Memory B cell (primary cell): ENCODE measurements at regions not wholly inside any gene's neighbourhood (a gene's known extent, or its start where the extent isn't known, plus 50 kb on each side); places are given as distances from the start of the nearest gene placed in this dataset.
A peak's percentile ranks its signal among the peaks of the same experiment; 100 is the strongest.

ENCODE experiments used
- ATAC-seq: fragments of 150-1000 bp; cut with Tn5 transposase; 2 replicates; pipeline ENCODE4 v1.10.0; 2021; ENCODE audit warnings: low read depth, mild to moderate bottlenecking, moderate library complexity
- DNase-seq, 2 donors: peaks; one replicate each; pipeline ENCODE4 v3.0.0; 2022; ENCODE audit warnings: low spot score in 2 of 2
- H3K27ac Mint-ChIP-seq: one replicate; pipeline ENCODE4 v1.8.0; 2022; ENCODE audit warnings: mild to moderate bottlenecking, moderate library complexity, mixed read lengths
- H3K27me3 Mint-ChIP-seq: one replicate; pipeline ENCODE4 v1.8.0; 2022; ENCODE audit warnings: mixed read lengths
- H3K36me3 Mint-ChIP-seq: one replicate; pipeline ENCODE4 v1.8.0; 2022; ENCODE audit warnings: mild to moderate bottlenecking, mixed read lengths
- H3K4me1 Mint-ChIP-seq: one replicate; pipeline ENCODE4 v1.8.0; 2022; ENCODE audit warnings: mixed read lengths
- H3K4me3 Mint-ChIP-seq: one replicate; pipeline ENCODE4 v1.8.0; 2022; ENCODE audit warnings: mild to moderate bottlenecking, moderate library complexity, mixed read lengths
- H3K9me3 Mint-ChIP-seq: one replicate; pipeline ENCODE4 v1.8.0; 2022; ENCODE audit warnings: mixed read lengths

- Mint-ChIP-seq H3K27ac (no peak overlapping the region), H3K9me3 (no peaks in the 10 kb centered on the region), H3K4me3 (no peak overlapping the region), H3K27me3 (peaks cover 2% of the 10 kb centered on the region), H3K36me3 (no peaks in the 10 kb centered on the region), H3K4me1 (peaks cover 3% of the 10 kb centered on the region)
- ATAC-seq (no peak), DNase-seq (no peak)
Observed at GRCh38 chr13:39943711-39944110, 288.2 kb downstream of the COG6 start.

- no peaks in the 10 kb centered on the region for H3K9me3 Mint-ChIP-seq
- DNase-seq, result no peak
- H3K4me3 Mint-ChIP-seq, result no peak overlapping the region
- H3K27me3 Mint-ChIP-seq, result peaks cover 2% of the 10 kb centered on the region
- H3K36me3 Mint-ChIP-seq, result no peaks in the 10 kb centered on the region
- no peak for ATAC-seq
- peaks cover 3% of the 10 kb centered on the region for H3K4me1 Mint-ChIP-seq
- H3K27ac Mint-ChIP-seq, result no peak overlapping the region
Observed at GRCh38 chr13:39945226-39945625, 289.8 kb downstream of the COG6 start.

GRCh38 chr13:39946769-39947168, 291.3 kb downstream of the COG6 start:
- Mint-ChIP-seq H3K4me3 (no peak overlapping the region), H3K4me1 (peaks cover 3% of the 10 kb centered on the region), H3K27me3 (peaks cover 2% of the 10 kb centered on the region), H3K36me3 (no peaks in the 10 kb centered on the region), H3K9me3 (no peaks in the 10 kb centered on the region), H3K27ac (no peak overlapping the region)
- ATAC-seq, result no peak
- no peak for DNase-seq

GRCh38 chr13:39951301-39951700, 295.8 kb downstream of the COG6 start:
- Mint-ChIP-seq H3K36me3 (no peaks in the 10 kb centered on the region), H3K27ac (no peak overlapping the region), H3K4me1 (peaks cover 12% of the 10 kb centered on the region), H3K9me3 (no peaks in the 10 kb centered on the region), H3K27me3 (no peaks in the 10 kb centered on the region), H3K4me3 (no peak overlapping the region)
- ATAC-seq (no peak), DNase-seq (no peak)

- DNase-seq (no peak), ATAC-seq (peak; percentile 52)
- Mint-ChIP-seq H3K27ac (peak overlapping the region; percentile 62), H3K36me3 (no peaks in the 10 kb centered on the region), H3K4me1 (peaks cover 12% of the 10 kb centered on the region), H3K4me3 (no peak overlapping the region), H3K27me3 (no peaks in the 10 kb centered on the region), H3K9me3 (no peaks in the 10 kb centered on the region)
Observed at GRCh38 chr13:39952249-39953233, 297.1 kb downstream of the COG6 start.

GRCh38 chr13:39954476-39954875, 299.0 kb downstream of the COG6 start:
- Mint-ChIP-seq H3K36me3 (no peaks in the 10 kb centered on the region), H3K27ac (no peak overlapping the region), H3K4me3 (no peak overlapping the region), H3K27me3 (no peaks in the 10 kb centered on the region), H3K9me3 (no peaks in the 10 kb centered on the region), H3K4me1 (peaks cover 20% of the 10 kb centered on the region)
- no peak for DNase-seq
- ATAC-seq, result no peak

- Mint-ChIP-seq H3K4me1 (peaks cover 20% of the 10 kb centered on the region), H3K27me3 (no peaks in the 10 kb centered on the region), H3K9me3 (no peaks in the 10 kb centered on the region), H3K4me3 (no peak overlapping the region), H3K36me3 (no peaks in the 10 kb centered on the region), H3K27ac (no peak overlapping the region)
- ATAC-seq, result no peak
- DNase-seq, result no peak
Observed at GRCh38 chr13:39955560-39955959, 300.1 kb downstream of the COG6 start.

- Mint-ChIP-seq H3K9me3 (no peaks in the 10 kb centered on the region), H3K4me3 (no peak overlapping the region), H3K4me1 (peaks cover 20% of the 10 kb centered on the region), H3K27me3 (no peaks in the 10 kb centered on the region), H3K27ac (no peak overlapping the region), H3K36me3 (no peaks in the 10 kb centered on the region)
- no peak for DNase-seq
- ATAC-seq, result peak; percentile 58
Observed at GRCh38 chr13:39956036-39956435, 300.6 kb downstream of the COG6 start.

GRCh38 chr13:39957868-39958677, 302.6 kb downstream of the COG6 start:
- no peak for DNase-seq
- Mint-ChIP-seq H3K27ac (no peak overlapping the region), H3K9me3 (no peaks in the 10 kb centered on the region), H3K4me1 (peaks cover 15% of the 10 kb centered on the region), H3K4me3 (peak overlapping the region; percentile 27), H3K36me3 (no peaks in the 10 kb centered on the region), H3K27me3 (no peaks in the 10 kb centered on the region)
- ATAC-seq, result peak; percentile 43

- Mint-ChIP-seq H3K9me3 (no peaks in the 10 kb centered on the region), H3K27ac (no peak overlapping the region), H3K36me3 (no peaks in the 10 kb centered on the region), H3K4me1 (peaks cover 15% of the 10 kb centered on the region), H3K4me3 (no peak overlapping the region), H3K27me3 (no peaks in the 10 kb centered on the region)
- DNase-seq (no peak), ATAC-seq (no peak)
Observed at GRCh38 chr13:39959497-39960144, 304.2 kb downstream of the COG6 start.

- H3K27ac Mint-ChIP-seq, result no peak overlapping the region
- DNase-seq (no peak), ATAC-seq (no peak)
- H3K4me3 Mint-ChIP-seq, result no peak overlapping the region
- no peaks in the 10 kb centered on the region for H3K27me3 Mint-ChIP-seq
- no peaks in the 10 kb centered on the region for H3K9me3 Mint-ChIP-seq
- peaks cover 15% of the 10 kb centered on the region for H3K4me1 Mint-ChIP-seq
- no peaks in the 10 kb centered on the region for H3K36me3 Mint-ChIP-seq
Observed at GRCh38 chr13:39960191-39960590, 304.7 kb downstream of the COG6 start.

GRCh38 chr13:39961036-39961435, 305.6 kb downstream of the COG6 start:
- Mint-ChIP-seq H3K36me3 (no peaks in the 10 kb centered on the region), H3K4me3 (no peak overlapping the region), H3K9me3 (no peaks in the 10 kb centered on the region), H3K27ac (no peak overlapping the region), H3K27me3 (no peaks in the 10 kb centered on the region), H3K4me1 (peaks cover 11% of the 10 kb centered on the region)
- no peak for DNase-seq
- no peak for ATAC-seq

GRCh38 chr13:39963612-39964011, 308.1 kb downstream of the COG6 start:
- H3K9me3 Mint-ChIP-seq, result no peaks in the 10 kb centered on the region
- H3K36me3 Mint-ChIP-seq, result no peaks in the 10 kb centered on the region
- no peak overlapping the region for H3K4me3 Mint-ChIP-seq
- DNase-seq (no peak), ATAC-seq (no peak)
- H3K27ac Mint-ChIP-seq, result no peak overlapping the region
- no peaks in the 10 kb centered on the region for H3K4me1 Mint-ChIP-seq
- peaks cover 8% of the 10 kb centered on the region for H3K27me3 Mint-ChIP-seq

GRCh38 chr13:39965309-39965708, 309.8 kb downstream of the COG6 start:
- H3K27ac Mint-ChIP-seq, result no peak overlapping the region
- H3K4me3 Mint-ChIP-seq, result no peak overlapping the region
- no peak for DNase-seq
- no peaks in the 10 kb centered on the region for H3K9me3 Mint-ChIP-seq
- no peaks in the 10 kb centered on the region for H3K36me3 Mint-ChIP-seq
- ATAC-seq, result no peak
- peaks cover 10% of the 10 kb centered on the region for H3K27me3 Mint-ChIP-seq
- H3K4me1 Mint-ChIP-seq, result no peaks in the 10 kb centered on the region
